HL-60 (cell line): ENCODE measurements at regions not wholly inside any gene's neighbourhood (a gene's known extent, or its start where the extent isn't known, plus 50 kb on each side); places are given as distances from the start of the nearest gene placed in this dataset.

Experiments used
- POLR2AphosphoS5 ChIP-seq: IDR thresholded peaks from 2 replicates; pipeline ENCODE4 v1.6.1; 2012; ENCODE audit warnings: low read depth
- TF ChIP-seq, protein P1 (sequence below): IDR thresholded peaks from one replicate; pipeline ENCODE4 v1.5.1; 2011; ENCODE audit warnings: low read length, control low read depth, inconsistent platforms; ENCODE audit not compliant: insufficient read depth

DNA sequence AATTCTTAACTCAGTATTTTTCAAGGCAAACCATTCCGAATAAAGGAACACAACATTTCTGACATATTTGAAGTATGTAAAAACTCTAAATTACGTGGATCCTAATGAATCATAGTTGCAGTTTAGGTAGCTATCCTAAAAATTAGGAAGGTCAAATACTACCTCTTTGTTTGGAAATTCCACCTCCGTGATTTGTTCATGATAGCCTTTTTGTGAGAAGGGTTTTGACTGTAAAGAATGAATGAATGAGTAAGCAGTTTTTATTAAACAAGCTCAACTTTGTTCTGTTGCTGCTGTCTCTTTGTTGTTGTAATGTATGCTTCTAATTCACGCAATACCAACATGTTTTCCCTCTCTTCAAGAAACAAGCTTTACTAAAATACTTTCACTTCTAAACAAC is 840.4 kb downstream of the USP25 start:
- TF ChIP-seq, protein P1, sequence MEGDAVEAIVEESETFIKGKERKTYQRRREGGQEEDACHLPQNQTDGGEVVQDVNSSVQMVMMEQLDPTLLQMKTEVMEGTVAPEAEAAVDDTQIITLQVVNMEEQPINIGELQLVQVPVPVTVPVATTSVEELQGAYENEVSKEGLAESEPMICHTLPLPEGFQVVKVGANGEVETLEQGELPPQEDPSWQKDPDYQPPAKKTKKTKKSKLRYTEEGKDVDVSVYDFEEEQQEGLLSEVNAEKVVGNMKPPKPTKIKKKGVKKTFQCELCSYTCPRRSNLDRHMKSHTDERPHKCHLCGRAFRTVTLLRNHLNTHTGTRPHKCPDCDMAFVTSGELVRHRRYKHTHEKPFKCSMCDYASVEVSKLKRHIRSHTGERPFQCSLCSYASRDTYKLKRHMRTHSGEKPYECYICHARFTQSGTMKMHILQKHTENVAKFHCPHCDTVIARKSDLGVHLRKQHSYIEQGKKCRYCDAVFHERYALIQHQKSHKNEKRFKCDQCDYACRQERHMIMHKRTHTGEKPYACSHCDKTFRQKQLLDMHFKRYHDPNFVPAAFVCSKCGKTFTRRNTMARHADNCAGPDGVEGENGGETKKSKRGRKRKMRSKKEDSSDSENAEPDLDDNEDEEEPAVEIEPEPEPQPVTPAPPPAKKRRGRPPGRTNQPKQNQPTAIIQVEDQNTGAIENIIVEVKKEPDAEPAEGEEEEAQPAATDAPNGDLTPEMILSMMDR, result no peak
- TF ChIP-seq POLR2AphosphoS5, result no peak
